ENCODE measurements at regions not wholly inside any gene's neighbourhood (a gene's known extent, or its start where the extent isn't known, plus 50 kb on each side); places are given as distances from the start of the nearest gene placed in this dataset.
"Not testable (repeated sequence)": the region's sequence is repeated elsewhere in the genome, so short reads cannot be mapped to it uniquely, and the experiment has no call there.

DNA sequence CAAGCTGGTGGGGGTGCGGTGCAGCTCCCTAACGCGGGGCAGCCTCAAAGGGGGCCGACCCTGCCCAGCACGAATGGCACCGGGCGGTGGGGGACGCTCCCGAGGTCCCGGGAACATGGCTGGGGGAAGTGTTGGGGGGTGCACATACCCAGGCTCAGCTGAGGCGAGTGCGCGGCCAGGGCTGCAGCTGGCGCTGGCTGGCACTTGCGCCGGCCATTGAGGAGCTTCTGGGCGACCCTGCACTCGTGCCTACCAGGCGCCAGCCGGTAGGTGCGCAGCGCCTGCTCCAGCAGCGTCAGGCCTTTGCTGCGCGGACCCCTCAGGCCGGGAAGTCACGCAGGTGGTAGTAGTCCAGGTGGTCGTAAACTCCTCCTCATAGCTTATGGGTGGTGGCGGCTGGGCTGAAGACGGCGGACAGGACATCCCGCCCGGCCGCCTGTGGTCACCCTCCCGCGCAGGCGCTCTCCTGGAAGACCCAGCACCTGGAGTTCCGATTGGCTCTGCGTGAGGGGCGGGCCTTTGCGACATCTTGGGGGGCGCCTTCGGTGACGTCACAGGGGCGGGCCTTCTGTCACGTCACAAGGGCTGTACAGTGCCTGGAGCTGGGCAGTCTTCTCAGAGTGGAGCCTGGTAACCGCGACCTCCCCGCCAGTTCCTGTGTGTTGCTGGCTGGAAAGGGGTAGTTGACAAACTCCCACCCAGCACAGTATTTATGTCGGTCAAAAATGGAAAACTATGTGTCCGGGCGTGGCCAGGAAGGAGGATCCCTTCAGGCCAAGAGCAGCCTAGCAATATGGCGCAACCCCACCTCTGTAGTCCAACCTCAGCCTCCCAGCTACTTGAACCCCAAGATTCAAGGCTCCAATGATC is 74.5 kb upstream of the ERV3-1 start:
- TF ChIP-seq, protein P1, sequence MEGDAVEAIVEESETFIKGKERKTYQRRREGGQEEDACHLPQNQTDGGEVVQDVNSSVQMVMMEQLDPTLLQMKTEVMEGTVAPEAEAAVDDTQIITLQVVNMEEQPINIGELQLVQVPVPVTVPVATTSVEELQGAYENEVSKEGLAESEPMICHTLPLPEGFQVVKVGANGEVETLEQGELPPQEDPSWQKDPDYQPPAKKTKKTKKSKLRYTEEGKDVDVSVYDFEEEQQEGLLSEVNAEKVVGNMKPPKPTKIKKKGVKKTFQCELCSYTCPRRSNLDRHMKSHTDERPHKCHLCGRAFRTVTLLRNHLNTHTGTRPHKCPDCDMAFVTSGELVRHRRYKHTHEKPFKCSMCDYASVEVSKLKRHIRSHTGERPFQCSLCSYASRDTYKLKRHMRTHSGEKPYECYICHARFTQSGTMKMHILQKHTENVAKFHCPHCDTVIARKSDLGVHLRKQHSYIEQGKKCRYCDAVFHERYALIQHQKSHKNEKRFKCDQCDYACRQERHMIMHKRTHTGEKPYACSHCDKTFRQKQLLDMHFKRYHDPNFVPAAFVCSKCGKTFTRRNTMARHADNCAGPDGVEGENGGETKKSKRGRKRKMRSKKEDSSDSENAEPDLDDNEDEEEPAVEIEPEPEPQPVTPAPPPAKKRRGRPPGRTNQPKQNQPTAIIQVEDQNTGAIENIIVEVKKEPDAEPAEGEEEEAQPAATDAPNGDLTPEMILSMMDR (IDR thresholded peaks at IDR 0.05 in 4 of 5, conservative IDR thresholded peaks at IDR 0.05 in 1 of 5): not testable (repeated sequence)
- TF ChIP-seq POLR2A (IDR thresholded peaks at IDR 0.05): peak; percentile 43 to 75

All from gastrocnemius medialis (tissue), 4 donors.